ENCODE measurements at regions not wholly inside any gene's neighbourhood (a gene's known extent, or its start where the extent isn't known, plus 50 kb on each side); places are given as distances from the start of the nearest gene placed in this dataset.

GRCh38 chrX:42619068-42619467 is 158.9 kb downstream of the PPP1R2C start (continued):
- no peak for TF ChIP-seq REST (IDR thresholded peaks at IDR 0.05; ENCODE audit: borderline replicate concordance)
- no peak for TF ChIP-seq REST (CRISPR knock-in tag; IDR thresholded peaks at IDR 0.05; ENCODE audit: low read depth)
- no peak for TF ChIP-seq RB1 (IDR thresholded peaks at IDR 0.05; ENCODE audit: low read depth)
- TF ChIP-seq ZNF445 (CRISPR knock-in tag; IDR thresholded peaks at IDR 0.05; ENCODE audit: low read depth), result no peak
- no peak for TF ChIP-seq ZSCAN32 (CRISPR knock-in tag; IDR thresholded peaks at IDR 0.05)
- no peak for TF ChIP-seq XRCC3 (IDR thresholded peaks at IDR 0.05)
- no peak for TF ChIP-seq CBX2 (IDR thresholded peaks at IDR 0.05; ENCODE audit: insufficient read depth, low read length, poor library complexity, severe bottlenecking)
- TF ChIP-seq U2AF1 (optimal IDR thresholded peaks at IDR 0.05; ENCODE audit: low read depth, low read length), result no peak
